Testis (tissue), 2 donors: ENCODE measurements at regions not wholly inside any gene's neighbourhood (a gene's known extent, or its start where the extent isn't known, plus 50 kb on each side); places are given as distances from the start of the nearest gene placed in this dataset.

ENCODE experiments used
- DNase-seq: peaks from one replicate; pipeline ENCODE4 v3.0.0-alpha.2; 2019
- H3K27ac ChIP-seq, 2 donors: fragments of 200-600 bp; sonication (generic); one replicate each; pipeline ENCODE4 v1.5.1; 2019
- H3K27me3 ChIP-seq: fragments of 200-600 bp; sonication (generic); one replicate; pipeline ENCODE4 v1.5.1; 2019
- H3K36me3 ChIP-seq: fragments of 200-600 bp; sonication (generic); one replicate; pipeline ENCODE4 v1.5.1; 2017; ENCODE audit warnings: low read depth; ENCODE audit errors: missing control alignments
- H3K4me1 ChIP-seq: fragments of 200-600 bp; sonication (generic); one replicate; pipeline ENCODE4 v1.5.1; 2019
- H3K4me3 ChIP-seq, 2 donors: fragments of 200-600 bp; sonication (generic); one replicate each; pipeline ENCODE4 v1.5.1; 2017 to 2019
- H3K9me3 ChIP-seq: fragments of 200-600 bp; sonication (generic); one replicate; pipeline ENCODE4 v1.5.1; 2017
- POLR2A ChIP-seq: fragments of 450-650 bp; IDR thresholded peaks from one replicate; pipeline ENCODE4 v1.6.1; 2017; ENCODE audit warnings: antibody characterized with exemption, mild to moderate bottlenecking, moderate library complexity
- WGBS, 2 donors: methylation state at CpG; one replicate each; pipeline ENCODE4 v1.1.5; 2018; 5-methylcytosine and 5-hydroxymethylcytosine counted together
- intact Hi-C: fragments of 100-400 bp; cut with DNase I; formaldehyde crosslinking; loops from one replicate; pipeline ENCODE4 v1.15.1; 2023; ENCODE audit warnings: low total_unique reads
- TF ChIP-seq, protein P1 (sequence below), 3 experiments: fragments of 450-650 bp in 2 of 3; fragments of 200-600 bp in 1 of 3; sonication (generic) in 1 of 3; IDR thresholded peaks; one replicate each; pipeline ENCODE4 v1.5.1; 2016 to 2019; ENCODE audit warnings: antibody characterized with exemption in 3 of 3, mild to moderate bottlenecking in 2 of 3, moderate library complexity in 1 of 3

DNA sequence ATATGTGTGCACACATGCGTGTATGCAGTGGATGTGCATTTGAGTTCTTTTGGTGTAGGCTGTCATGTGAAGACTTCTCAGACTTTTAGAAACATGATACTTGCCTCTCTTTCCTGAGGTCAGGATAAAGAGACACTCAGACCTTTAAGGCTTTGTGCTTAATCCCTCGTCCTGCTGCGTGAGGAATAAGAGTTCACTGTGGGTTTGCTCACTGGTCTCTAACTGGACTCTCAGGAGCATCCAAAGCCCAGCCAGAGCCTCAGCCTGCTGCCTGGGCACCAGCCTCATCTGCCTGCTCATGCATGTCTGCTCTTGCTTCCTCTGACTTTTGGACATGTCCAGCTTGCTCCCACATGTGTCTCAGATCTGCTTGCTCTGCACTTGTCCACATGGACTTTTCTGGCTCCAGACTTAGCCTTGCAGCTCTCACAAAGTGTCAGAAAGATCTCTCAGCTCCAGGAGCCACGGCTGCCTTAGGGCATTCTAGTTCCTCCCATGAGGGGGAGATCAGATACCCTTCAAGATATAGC, 65.1 kb upstream of the ZNF366 start:
- H3K4me3 ChIP-seq, result no peak overlapping the region
- H3K27me3 ChIP-seq, result no peaks in the 10 kb centered on the region
- intact Hi-C loops, result no loop called here
- no peaks in the 10 kb centered on the region for H3K36me3 ChIP-seq
- TF ChIP-seq POLR2A, result no peak
- TF ChIP-seq, protein P1, sequence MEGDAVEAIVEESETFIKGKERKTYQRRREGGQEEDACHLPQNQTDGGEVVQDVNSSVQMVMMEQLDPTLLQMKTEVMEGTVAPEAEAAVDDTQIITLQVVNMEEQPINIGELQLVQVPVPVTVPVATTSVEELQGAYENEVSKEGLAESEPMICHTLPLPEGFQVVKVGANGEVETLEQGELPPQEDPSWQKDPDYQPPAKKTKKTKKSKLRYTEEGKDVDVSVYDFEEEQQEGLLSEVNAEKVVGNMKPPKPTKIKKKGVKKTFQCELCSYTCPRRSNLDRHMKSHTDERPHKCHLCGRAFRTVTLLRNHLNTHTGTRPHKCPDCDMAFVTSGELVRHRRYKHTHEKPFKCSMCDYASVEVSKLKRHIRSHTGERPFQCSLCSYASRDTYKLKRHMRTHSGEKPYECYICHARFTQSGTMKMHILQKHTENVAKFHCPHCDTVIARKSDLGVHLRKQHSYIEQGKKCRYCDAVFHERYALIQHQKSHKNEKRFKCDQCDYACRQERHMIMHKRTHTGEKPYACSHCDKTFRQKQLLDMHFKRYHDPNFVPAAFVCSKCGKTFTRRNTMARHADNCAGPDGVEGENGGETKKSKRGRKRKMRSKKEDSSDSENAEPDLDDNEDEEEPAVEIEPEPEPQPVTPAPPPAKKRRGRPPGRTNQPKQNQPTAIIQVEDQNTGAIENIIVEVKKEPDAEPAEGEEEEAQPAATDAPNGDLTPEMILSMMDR (IDR thresholded peaks at IDR 0.05), result no peak
- no peaks in the 10 kb centered on the region for H3K4me1 ChIP-seq
- H3K27ac ChIP-seq, result no peak overlapping the region
- WGBS, 2 donors, result 70 to 83% methylated on average over 4 of the region's 4 CpGs
- no peaks in the 10 kb centered on the region for H3K9me3 ChIP-seq
- DNase-seq, result no peak

GRCh38 chr5:72569408-72569944, 62.3 kb upstream of the ZNF366 start:
- no peak for DNase-seq
- Histone ChIP-seq H3K9me3 (no peaks in the 10 kb centered on the region), H3K36me3 (no peaks in the 10 kb centered on the region), H3K27me3 (no peaks in the 10 kb centered on the region), H3K27ac (no peak overlapping the region), H3K4me1 (no peaks in the 10 kb centered on the region), H3K4me3 (no peak overlapping the region)
- TF ChIP-seq, protein P1 (IDR thresholded peaks at IDR 0.05), result no peak
- no peak for TF ChIP-seq POLR2A
- intact Hi-C loops, result no loop called here
- 67 to 77% methylated on average over 5 of the region's 5 CpGs for WGBS, 2 donors

DNA sequence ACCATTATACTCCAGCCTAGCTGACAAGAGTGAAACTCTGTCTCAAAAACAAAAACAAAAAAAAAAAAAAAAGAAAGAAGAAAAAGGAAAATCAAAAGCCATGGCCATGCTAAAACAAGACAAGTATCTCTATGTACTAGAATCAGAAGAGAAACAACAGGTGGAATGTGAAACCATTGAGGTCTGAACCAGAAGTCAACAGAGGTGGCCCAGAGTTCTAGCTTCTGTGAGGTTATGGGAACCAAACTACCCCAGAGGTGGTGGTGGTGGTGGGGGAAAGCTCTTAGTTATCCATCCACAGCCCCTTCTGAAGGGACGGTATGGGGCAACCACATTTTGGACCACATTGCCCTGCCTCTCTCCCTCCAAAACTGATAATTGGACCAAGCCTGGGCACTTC, 59.5 kb upstream of the ZNF366 start:
- no peaks in the 10 kb centered on the region for H3K36me3 ChIP-seq
- TF ChIP-seq, protein P1 (IDR thresholded peaks at IDR 0.05), result no peak
- no peak for TF ChIP-seq POLR2A
- WGBS, 2 donors, result 78 to 92% methylated on average over 1 of the region's 1 CpG
- H3K9me3 ChIP-seq, result no peaks in the 10 kb centered on the region
- intact Hi-C loops, result no loop called here
- H3K27ac ChIP-seq, result no peak overlapping the region
- H3K27me3 ChIP-seq, result no peaks in the 10 kb centered on the region
- no peaks in the 10 kb centered on the region for H3K4me1 ChIP-seq
- H3K4me3 ChIP-seq, result no peak overlapping the region
- no peak for DNase-seq

DNA sequence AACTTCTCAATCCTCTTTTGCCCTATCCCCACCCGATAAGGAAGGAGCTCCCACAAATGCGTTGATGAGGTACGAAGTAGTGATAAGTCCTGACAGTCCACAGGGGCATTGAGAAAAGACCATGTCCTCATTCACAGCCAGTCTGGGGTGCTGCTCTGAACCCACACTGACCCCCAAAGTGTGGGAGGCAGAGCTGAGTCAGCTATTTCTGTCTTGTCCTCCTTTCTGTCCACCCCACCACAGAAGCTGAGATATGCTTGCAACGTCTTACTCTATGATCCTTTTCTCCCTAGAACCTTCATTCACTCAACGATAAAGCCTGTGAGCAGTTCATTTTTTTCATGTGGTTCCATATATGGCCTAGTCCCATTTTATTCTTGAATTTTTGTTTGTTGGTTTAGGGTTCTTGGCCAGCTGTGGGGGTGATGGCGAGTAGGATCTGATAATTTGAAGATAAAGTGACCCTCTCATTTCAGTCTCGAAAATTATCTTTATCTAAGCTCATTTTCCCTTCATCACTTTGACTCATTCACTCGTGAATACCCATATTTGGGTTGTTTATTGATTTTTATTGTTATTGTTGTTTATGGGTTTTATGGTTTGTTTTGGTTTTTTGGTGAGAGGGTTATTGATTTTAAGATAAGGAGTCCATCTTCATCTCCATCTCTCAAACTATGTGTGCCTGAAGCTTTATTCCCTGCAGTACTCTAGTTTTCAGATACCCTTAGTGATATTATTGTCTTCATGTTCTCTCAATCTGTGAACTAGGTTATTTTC, 58.5 kb upstream of the ZNF366 start:
- Histone ChIP-seq H3K9me3 (no peaks in the 10 kb centered on the region), H3K4me1 (no peaks in the 10 kb centered on the region), H3K27ac (no peak overlapping the region), H3K4me3 (no peak overlapping the region), H3K36me3 (no peaks in the 10 kb centered on the region), H3K27me3 (no peaks in the 10 kb centered on the region)
- no peak for DNase-seq
- 93% methylated on average over 8 of the region's 8 CpGs for WGBS, 2 donors
- TF ChIP-seq, protein P1 (IDR thresholded peaks at IDR 0.05), result no peak
- no peak for TF ChIP-seq POLR2A
- intact Hi-C loops, result no loop called here
